Fibroblast of lung (primary cell): ENCODE measurements at regions not wholly inside any gene's neighbourhood (a gene's known extent, or its start where the extent isn't known, plus 50 kb on each side); places are given as distances from the start of the nearest gene placed in this dataset.

Experiments used
- CTCF ChIP-seq, 2 donors: IDR thresholded peaks in 1 of 2; conservative IDR thresholded peaks in 1 of 2; 1 replicate in 1 of 2; 2 replicates in 1 of 2; pipeline ENCODE4 v1.5.1; 2011 to 2012; ENCODE audit warnings: low read length in 2 of 2, control low read depth in 1 of 2, inconsistent platforms in 1 of 2, low read depth in 1 of 2, mild to moderate bottlenecking in 1 of 2
- EZH2 ChIP-seq: IDR thresholded peaks from 2 replicates; pipeline ENCODE4 v1.5.1; 2012; ENCODE audit warnings: low read length, control low read depth, mild to moderate bottlenecking; ENCODE audit errors: missing control alignments

GRCh38 chr15:25616471-25616870 is 177.6 kb upstream of the UBE3A start:
- TF ChIP-seq CTCF (conservative IDR thresholded peaks at IDR 0.05 in 1 of 2, IDR thresholded peaks at IDR 0.05 in 1 of 2; ENCODE audit: low read depth in 1 of 2, low read length in 2 of 2): no peak
- TF ChIP-seq EZH2: no peak
